Mesodermal cell (in vitro differentiated cells): ENCODE measurements at regions not wholly inside any gene's neighbourhood (a gene's known extent, or its start where the extent isn't known, plus 50 kb on each side); places are given as distances from the start of the nearest gene placed in this dataset.

Experiments
- H3K27ac ChIP-seq: 2 replicates; pipeline ENCODE4 v1.7.0; 2013; ENCODE audit warnings: mild to moderate bottlenecking, low read depth, low read length, moderate library complexity; ENCODE audit not compliant: severe bottlenecking
- H3K36me3 ChIP-seq: 2 replicates; pipeline ENCODE4 v1.7.1; 2013; ENCODE audit warnings: mild to moderate bottlenecking, low read length, moderate library complexity; ENCODE audit not compliant: control insufficient read depth, insufficient read depth
- H3K4me1 ChIP-seq: one replicate; pipeline ENCODE4 v1.7.1; 2013; ENCODE audit warnings: mild to moderate bottlenecking, low read length; ENCODE audit not compliant: insufficient read depth, control insufficient read depth, poor library complexity, severe bottlenecking
- H3K4me3 ChIP-seq: 2 replicates; pipeline ENCODE4 v1.7.0; 2013; ENCODE audit warnings: low read length, control low read depth, mild to moderate bottlenecking; ENCODE audit not compliant: insufficient read depth, poor library complexity, severe bottlenecking; ENCODE audit errors: extremely low read depth
- H3K9me3 ChIP-seq: 2 replicates; pipeline ENCODE4 v1.7.1; 2013; ENCODE audit warnings: mild to moderate bottlenecking, low read length, moderate library complexity; ENCODE audit not compliant: control insufficient read depth
- WGBS, 2 experiments: methylation state at CpG; one replicate each; pipeline ENCODE4 v1.1.5; 2013; ENCODE audit warnings: missing lambda C conversion rate in 2 of 2; ENCODE audit not compliant: insufficient coverage in 2 of 2; 5-methylcytosine and 5-hydroxymethylcytosine counted together

GRCh38 chr2:67835266-67835665 is 227.5 kb downstream of the C1D start:
- H3K4me3 ChIP-seq = no peak overlapping the region
- H3K9me3 ChIP-seq = no peaks in the 10 kb centered on the region
- no peaks in the 10 kb centered on the region for H3K36me3 ChIP-seq
- 80 to 90% methylated on average over 1 to 2 of the region's 3 CpGs for WGBS, 2 experiments
- H3K4me1 ChIP-seq = no peaks in the 10 kb centered on the region
- no peak overlapping the region for H3K27ac ChIP-seq

DNA sequence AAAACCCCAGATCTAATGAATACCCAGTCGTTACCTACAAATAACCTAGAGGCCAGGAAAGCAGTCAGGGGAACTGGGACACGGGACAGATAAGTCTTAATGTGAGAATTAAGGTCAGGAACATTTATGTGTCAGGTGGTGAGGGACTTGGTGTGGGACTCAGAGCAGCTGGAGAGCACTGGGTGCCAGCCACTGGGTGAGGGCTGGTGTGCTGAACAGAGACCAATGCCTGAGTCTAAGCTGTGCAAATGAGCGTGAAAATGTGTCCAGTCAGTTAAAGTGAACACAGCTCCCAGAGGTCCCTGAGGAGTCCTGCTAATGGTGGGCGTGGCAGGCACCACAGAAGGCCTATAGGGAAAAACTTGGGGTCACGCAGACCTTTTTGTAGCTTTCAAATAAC is 225.9 kb downstream of the C1D start:
- no peak overlapping the region for H3K4me3 ChIP-seq
- H3K9me3 ChIP-seq = no peaks in the 10 kb centered on the region
- no peaks in the 10 kb centered on the region for H3K36me3 ChIP-seq
- H3K27ac ChIP-seq = no peak overlapping the region
- H3K4me1 ChIP-seq = no peaks in the 10 kb centered on the region
- WGBS, 2 experiments = 83 to 89% methylated on average over 3 to 4 of the region's 5 CpGs

DNA sequence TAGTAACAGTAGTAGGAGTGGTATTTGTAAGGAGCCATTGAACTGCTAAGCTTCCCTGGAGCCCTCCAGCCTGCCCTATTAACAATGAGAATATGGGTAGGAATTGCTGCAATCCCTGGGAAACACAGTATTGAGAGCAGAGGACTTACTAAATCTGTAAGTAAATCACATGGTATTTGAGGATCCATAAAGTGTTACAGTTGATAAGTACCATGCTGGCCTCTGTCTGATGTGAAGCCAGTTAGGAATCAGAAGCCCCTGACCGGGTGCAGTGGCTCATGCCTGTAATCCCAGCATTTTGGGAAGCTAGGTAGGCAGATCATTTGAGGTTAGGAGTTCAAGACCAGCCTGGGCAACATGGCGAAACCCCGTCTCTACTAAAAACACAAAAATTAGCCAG is 224.6 kb downstream of the C1D start:
- Histone ChIP-seq H3K27ac (no peak overlapping the region), H3K4me3 (no peak overlapping the region), H3K36me3 (no peaks in the 10 kb centered on the region), H3K4me1 (no peaks in the 10 kb centered on the region), H3K9me3 (no peaks in the 10 kb centered on the region)
- 90 to 100% methylated on average over 1 to 2 of the region's 3 CpGs for WGBS, 2 experiments

DNA sequence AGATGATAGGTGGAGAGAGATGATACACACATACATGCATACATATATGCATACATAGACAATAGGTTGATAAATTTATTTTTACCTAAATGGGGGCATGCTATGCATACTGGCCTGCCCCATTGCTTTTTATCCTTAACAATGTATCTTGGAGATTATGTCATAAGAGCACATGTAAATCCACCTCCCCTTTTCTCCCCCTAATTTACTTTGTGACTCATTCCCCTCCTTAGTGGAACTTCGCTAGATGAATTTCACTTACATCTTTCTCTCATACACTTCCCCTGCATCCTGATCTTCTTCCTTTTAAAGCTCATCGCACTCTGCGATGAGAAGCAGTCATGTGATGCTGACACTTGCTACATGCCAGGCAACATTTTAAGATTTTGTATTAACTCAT is 223.6 kb downstream of the C1D start:
- H3K27ac ChIP-seq = no peak overlapping the region
- 81 to 93% methylated on average over 3 of the region's 3 CpGs for WGBS, 2 experiments

GRCh38 chr2:67839668-67840067 is 223.1 kb downstream of the C1D start:
- Histone ChIP-seq H3K4me1 (no peaks in the 10 kb centered on the region), H3K4me3 (no peak overlapping the region), H3K36me3 (no peaks in the 10 kb centered on the region), H3K27ac (no peak overlapping the region), H3K9me3 (no peaks in the 10 kb centered on the region)
- 66 to 100% methylated on average over 2 to 3 of the region's 3 CpGs for WGBS, 2 experiments

More for the DNA sequence above, 223.6 kb downstream of the C1D start:
- H3K4me1 ChIP-seq = no peaks in the 10 kb centered on the region
- no peaks in the 10 kb centered on the region for H3K36me3 ChIP-seq
- H3K4me3 ChIP-seq = no peak overlapping the region
- no peaks in the 10 kb centered on the region for H3K9me3 ChIP-seq

DNA sequence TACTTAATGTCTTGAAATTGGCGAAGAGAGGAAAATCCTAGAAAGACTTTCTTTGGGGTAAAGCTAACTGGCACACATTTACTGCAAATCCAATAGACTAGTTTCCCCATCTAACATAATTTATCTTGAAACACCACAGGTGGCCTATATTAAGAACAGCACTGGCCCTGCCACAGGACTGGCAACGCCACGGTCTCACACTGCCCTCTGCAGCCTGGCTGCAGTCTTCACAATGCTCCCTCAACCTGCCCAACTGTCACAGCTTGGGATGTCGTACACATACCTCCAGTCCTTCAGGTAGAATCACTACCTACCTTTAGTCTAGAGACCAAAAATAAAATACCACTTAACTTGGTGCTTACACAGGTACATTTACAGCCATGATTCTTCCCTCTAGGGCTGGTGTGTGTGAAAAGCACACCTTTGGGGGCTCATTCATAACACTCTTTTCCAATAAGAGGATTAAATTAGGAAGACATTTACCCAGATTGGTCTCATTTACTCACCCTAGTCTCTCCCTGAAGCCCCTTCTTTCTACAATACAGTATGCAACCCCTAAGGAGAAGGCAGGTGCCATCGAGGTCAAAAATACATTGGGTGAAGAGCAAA is 222.2 kb downstream of the C1D start:
- H3K27ac ChIP-seq = no peak overlapping the region
- WGBS, 2 experiments = 36 to 51% methylated on average over 3 of the region's 5 CpGs
- no peak overlapping the region for H3K4me3 ChIP-seq
- no peaks in the 10 kb centered on the region for H3K9me3 ChIP-seq
- H3K36me3 ChIP-seq = no peaks in the 10 kb centered on the region
- H3K4me1 ChIP-seq = no peaks in the 10 kb centered on the region

DNA sequence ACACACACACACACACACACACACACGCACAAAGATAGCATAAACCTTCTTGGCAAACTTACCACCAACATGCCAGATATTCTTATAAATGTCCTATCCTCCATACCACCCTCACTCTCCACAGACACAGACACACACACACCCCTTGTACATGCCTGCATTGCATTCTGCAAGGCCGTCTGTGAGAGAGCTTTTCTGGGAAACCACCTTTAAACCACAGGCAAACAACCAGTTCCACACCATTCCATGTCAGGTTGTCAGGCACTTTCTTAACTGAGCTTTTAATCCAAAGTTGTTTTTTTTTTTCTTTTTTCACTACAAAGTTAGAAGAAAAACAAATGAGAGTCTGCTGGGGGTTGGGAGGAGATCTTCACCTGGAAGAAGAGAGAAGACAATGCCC is 221.1 kb downstream of the C1D start:
- WGBS, 2 experiments = 92 to 100% methylated on average over 1 of the region's 2 CpGs
- Histone ChIP-seq H3K36me3 (no peaks in the 10 kb centered on the region), H3K9me3 (no peaks in the 10 kb centered on the region), H3K27ac (no peak overlapping the region), H3K4me3 (no peak overlapping the region), H3K4me1 (no peaks in the 10 kb centered on the region)

DNA sequence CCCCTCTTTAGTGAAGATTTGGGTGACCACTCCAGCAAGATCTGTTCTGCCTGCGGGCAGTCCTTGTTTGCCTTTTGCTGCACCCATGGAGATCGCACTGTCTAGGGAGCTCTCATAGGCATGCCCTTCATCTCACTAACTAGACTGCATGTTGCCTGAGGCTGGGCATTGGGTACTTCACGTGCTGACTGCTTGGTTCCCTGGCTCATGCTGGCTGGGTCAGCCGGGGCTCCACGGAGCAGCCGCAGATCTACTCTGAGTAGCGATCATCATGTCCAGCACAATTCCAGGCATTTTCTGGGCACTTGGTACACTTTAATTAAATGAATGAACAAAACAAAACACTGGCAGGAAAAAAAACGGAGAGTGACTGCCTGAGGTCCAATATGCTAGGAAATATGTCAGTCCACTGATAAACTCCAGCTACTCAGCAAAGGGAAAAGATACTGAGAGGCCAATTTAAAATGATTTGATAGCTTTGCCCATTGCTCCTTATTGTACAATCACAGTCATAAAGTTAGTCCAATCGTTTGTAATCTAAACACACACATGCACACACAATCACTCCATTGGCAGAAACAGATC is 220.3 kb downstream of the C1D start:
- 92 to 94% methylated on average over 7 to 8 of the region's 9 CpGs for WGBS, 2 experiments
- no peaks in the 10 kb centered on the region for H3K36me3 ChIP-seq
- no peaks in the 10 kb centered on the region for H3K9me3 ChIP-seq
- no peak overlapping the region for H3K27ac ChIP-seq
- H3K4me1 ChIP-seq = no peaks in the 10 kb centered on the region
- H3K4me3 ChIP-seq = no peak overlapping the region

GRCh38 chr2:67844024-67844540 is 218.7 kb downstream of the C1D start:
- Histone ChIP-seq H3K9me3 (no peaks in the 10 kb centered on the region), H3K36me3 (no peaks in the 10 kb centered on the region), H3K27ac (no peak overlapping the region), H3K4me1 (no peaks in the 10 kb centered on the region), H3K4me3 (no peak overlapping the region)
- WGBS, 2 experiments = 83 to 100% methylated on average over 1 of the region's 1 CpG

- H3K9me3 ChIP-seq = no peaks in the 10 kb centered on the region
- H3K27ac ChIP-seq = no peak overlapping the region
- 80 to 88% methylated on average over 1 to 3 of the region's 8 CpGs for WGBS, 2 experiments
- no peaks in the 10 kb centered on the region for H3K4me1 ChIP-seq
- no peak overlapping the region for H3K4me3 ChIP-seq
- no peaks in the 10 kb centered on the region for H3K36me3 ChIP-seq
Measured at GRCh38 chr2:67845621-67846369, 217.0 kb downstream of the C1D start.
